ENCODE measurements at regions not wholly inside any gene's neighbourhood (a gene's known extent, or its start where the extent isn't known, plus 50 kb on each side); places are given as distances from the start of the nearest gene placed in this dataset.
A peak's percentile ranks its signal among the peaks of the same experiment; 100 is the strongest.

DNA sequence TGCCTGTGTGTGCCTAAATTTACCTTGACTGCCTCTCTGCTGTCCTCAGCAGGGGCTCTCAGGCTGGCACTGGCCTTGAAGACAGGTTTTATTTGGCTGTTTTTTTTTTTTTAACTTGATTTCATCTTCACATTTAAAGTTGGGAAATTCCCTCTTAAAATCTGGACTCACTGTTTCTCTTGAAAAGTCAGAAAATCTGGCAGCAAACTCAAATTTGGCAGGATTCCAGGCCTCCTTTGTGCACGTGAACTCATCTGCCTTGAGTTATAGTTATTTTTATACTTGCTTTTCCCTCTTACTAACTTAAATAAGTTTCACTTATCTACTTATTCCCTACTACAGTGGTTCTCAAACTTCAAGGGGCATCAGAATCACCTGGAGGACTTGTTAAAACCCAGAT, 118.4 kb upstream of the MAP3K1 start:
- peaks cover 54 to 77% (median 71%) of the 10 kb centered on the region in 3 donors for H3K4me1 Mint-ChIP-seq
- no peaks in the 10 kb centered on the region for H3K27me3 Mint-ChIP-seq
- H3K4me3 Mint-ChIP-seq = peak overlapping the region in 1 of 8 donors; percentile 32
- DNase-seq (no peak), ATAC-seq (ENCODE audit: low read depth in 2 of 2) (no peak)
- H3K9me3 Mint-ChIP-seq = peaks cover 0 to 2% (median 0%) of the 10 kb centered on the region in 7 donors
- peak overlapping the region in 5 of 6 donors; percentile 34 to 63 (median 45) for H3K27ac Mint-ChIP-seq
- peaks cover 0 to 5% of the 10 kb centered on the region in 2 donors for H3K36me3 Mint-ChIP-seq

DNA sequence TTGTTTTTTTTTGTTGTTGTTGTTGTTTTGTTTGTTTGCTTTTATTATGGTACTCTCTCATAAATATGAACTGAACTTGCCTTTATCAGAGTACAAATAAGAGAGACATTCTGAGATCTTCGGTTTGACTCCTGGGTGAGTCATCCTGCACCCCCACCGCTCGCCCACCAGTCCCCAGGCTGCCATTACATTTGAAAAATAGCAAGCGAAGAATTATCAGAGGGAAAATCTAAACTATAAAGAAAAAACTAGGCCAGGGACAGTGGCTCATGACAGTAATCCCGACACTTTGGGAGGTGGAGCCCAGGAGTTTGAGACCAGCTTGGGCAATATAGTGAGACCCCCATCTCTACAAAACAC, 122.1 kb upstream of the MAP3K1 start:
- Mint-ChIP-seq H3K4me3 (peak overlapping the region in 3 of 8 donors; percentile 16 to 75 (median 69)), H3K9me3 (peaks cover 0 to 2% (median 0%) of the 10 kb centered on the region in 7 donors), H3K4me1 (peaks cover 69 to 85% (median 83%) of the 10 kb centered on the region in 3 donors), H3K27ac (peak overlapping the region in 3 of 6 donors; percentile 15 to 95 (median 91)), H3K36me3 (peaks cover 0 to 7% of the 10 kb centered on the region in 2 donors), H3K27me3 (no peaks in the 10 kb centered on the region)
- no peak for ATAC-seq (ENCODE audit: low read depth in 2 of 2)
- DNase-seq = no peak

DNA sequence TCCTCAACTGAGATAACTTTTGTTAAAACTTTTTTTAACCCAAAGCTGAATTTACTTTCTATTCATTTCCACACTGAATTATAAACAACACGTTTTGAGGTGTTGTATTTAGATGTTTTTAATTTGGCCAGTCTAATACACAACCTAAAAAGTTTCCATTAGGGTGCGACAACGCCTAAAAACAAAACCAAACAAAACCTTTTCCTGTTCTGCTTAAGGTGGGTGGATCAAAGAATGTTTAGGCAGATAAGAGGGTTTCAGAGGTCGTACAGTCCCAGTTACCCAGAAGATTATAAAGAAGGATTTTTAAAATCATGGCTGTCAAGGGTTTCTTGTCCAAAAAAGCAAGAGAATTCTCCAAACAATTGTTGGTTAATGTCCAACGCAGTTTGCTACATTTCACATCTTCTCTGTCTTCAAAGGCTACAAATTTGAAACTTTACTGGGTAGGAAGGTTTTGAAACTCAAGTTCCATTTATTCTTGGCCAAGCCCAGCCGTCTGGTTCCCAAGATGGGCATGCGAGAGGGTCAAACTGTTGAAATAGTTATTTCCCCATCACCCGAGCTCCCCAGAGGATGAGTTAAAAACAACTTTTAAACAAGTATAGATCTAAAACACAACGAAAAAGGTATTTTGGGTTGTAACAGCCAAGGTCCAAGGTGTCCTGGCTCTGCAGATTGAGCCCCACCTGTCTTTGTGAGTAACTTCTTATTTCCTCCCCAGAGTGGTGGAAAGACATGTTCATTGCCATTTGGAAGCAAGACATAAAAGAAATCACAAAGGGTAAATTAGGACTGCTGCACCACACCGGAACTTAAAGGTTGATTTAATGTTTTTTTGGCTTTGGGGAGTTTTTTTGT, 122.8 kb upstream of the MAP3K1 start:
- peaks cover 75 to 90% (median 86%) of the 10 kb centered on the region in 3 donors for H3K4me1 Mint-ChIP-seq
- H3K4me3 Mint-ChIP-seq = peak overlapping the region in 6 of 8 donors; percentile 22 to 75 (median 56)
- ATAC-seq (ENCODE audit: low read depth in 2 of 2) = no peak
- H3K27ac Mint-ChIP-seq = peak overlapping the region; percentile 21 to 96 (median 88)
- H3K9me3 Mint-ChIP-seq = peaks cover 0 to 2% (median 0%) of the 10 kb centered on the region in 7 donors
- DNase-seq = no peak
- H3K27me3 Mint-ChIP-seq = no peaks in the 10 kb centered on the region
- H3K36me3 Mint-ChIP-seq = peaks cover 0 to 7% of the 10 kb centered on the region in 2 donors

DNA sequence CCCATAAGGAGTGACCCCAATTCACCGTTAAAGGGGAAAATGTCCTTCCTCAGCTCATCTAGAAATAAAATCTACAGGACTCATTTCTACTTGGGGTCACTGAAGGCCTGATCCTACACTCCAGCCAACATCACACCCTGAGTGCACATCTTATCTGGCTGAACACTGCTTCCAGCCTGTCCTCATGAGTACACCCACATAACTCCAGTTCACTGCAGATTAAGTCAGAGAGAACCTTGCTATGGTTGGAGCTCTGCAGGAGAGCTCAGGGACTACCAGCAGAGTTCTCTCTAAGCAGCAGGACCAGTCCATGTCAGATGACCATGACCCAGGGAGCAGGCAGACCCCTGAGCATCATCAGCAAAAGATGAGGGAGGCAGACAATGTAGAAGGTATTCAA, 126.9 kb upstream of the MAP3K1 start:
- H3K27me3 Mint-ChIP-seq = no peaks in the 10 kb centered on the region
- ATAC-seq (ENCODE audit: low read depth in 2 of 2) (no peak), DNase-seq (no peak)
- peak overlapping the region; percentile 58 to 97 (median 96) for H3K27ac Mint-ChIP-seq
- H3K4me3 Mint-ChIP-seq = peak overlapping the region in 6 of 8 donors; percentile 33 to 88 (median 62)
- H3K4me1 Mint-ChIP-seq = peaks cover 76 to 94% (median 85%) of the 10 kb centered on the region in 3 donors
- H3K9me3 Mint-ChIP-seq = peaks cover 0 to 5% (median 1%) of the 10 kb centered on the region in 7 donors
- peaks cover 0 to 7% of the 10 kb centered on the region in 2 donors for H3K36me3 Mint-ChIP-seq

DNA sequence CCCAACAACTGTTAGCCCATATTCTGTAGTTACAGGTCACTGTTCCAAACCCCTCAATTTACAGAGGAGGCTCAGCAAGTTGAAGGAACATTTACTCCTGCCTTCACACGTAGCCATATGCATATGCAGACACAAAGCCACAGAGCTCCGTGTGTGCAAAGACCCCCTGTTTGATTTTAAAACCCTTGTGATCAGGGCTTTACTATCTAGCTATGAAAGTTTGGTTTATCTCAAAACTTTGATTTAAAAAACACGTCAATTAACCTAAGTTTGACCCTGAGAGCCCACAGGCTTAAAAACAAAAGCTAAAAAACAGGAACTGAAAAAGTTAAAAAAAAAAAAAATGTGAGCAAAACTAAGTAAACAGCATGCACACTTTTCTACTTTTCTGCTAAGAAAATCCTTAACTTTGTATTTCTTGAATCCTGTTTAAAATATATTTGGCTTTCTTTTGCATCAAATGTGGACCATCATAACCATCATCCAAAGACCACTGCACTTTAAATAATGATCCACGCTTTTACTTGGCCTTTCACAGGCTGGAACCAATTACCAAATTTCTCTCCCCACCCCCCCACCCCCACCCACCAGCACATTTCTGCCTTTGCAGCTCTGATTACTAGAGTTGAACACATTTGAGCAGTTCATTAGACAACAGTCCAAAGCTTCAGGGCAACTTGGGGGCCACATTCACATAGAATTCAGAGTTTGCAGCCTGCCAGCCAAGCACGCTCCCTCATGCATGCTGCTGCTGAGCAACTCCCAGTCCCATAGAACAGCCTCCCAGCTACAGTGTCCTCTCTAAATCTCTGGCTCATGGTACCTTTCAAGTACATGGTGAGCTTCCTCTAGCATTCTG, 128.8 kb upstream of the MAP3K1 start:
- H3K9me3 Mint-ChIP-seq = peaks cover 0 to 5% (median 1%) of the 10 kb centered on the region in 7 donors
- peak overlapping the region; percentile 49 to 88 (median 68) for H3K4me3 Mint-ChIP-seq
- H3K4me1 Mint-ChIP-seq = peaks cover 69 to 96% (median 78%) of the 10 kb centered on the region in 3 donors
- no peaks in the 10 kb centered on the region for H3K36me3 Mint-ChIP-seq
- DNase-seq (peak; percentile 79), ATAC-seq (ENCODE audit: low read depth in 2 of 2) (peak; percentile 77)
- H3K27me3 Mint-ChIP-seq = no peaks in the 10 kb centered on the region
- peak overlapping the region; percentile 95 to 99 (median 97) for H3K27ac Mint-ChIP-seq

DNA sequence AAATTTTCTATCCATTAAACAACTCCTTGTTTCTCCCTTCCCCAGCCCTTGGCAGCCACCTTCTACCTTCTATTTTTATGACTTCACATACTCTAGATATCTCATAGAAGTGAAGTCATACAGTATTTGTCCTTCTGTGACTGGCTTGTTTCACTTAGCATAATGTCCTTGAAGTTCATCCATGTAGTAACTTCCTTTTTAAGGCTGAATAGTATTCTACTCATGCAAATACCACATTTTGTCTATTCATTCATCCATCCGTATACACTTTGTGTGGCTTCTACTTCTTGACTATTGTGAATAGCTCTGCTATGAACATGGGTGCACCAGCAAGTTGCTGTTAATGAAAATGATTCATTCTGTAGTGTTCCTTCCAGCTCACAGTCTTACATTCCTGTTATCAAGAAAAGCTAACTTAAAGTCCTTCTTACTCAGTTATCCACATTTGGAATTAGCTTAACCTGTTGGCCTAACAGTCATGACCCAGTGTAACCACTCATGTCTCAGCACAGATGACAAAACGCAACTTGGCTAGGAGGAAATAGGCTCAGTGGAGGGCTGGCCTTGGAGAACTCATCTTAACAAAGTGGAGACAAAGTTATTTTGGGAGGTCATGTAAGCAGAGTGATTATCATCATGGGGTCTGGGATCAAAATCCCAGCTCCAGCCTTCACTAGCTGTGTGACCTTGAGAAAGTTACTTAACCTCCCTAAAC, 129.7 kb upstream of the MAP3K1 start:
- ATAC-seq (ENCODE audit: low read depth in 2 of 2) = peak; percentile 12 to 22
- peak overlapping the region; percentile 1 to 75 (median 63) for H3K4me3 Mint-ChIP-seq

DNA sequence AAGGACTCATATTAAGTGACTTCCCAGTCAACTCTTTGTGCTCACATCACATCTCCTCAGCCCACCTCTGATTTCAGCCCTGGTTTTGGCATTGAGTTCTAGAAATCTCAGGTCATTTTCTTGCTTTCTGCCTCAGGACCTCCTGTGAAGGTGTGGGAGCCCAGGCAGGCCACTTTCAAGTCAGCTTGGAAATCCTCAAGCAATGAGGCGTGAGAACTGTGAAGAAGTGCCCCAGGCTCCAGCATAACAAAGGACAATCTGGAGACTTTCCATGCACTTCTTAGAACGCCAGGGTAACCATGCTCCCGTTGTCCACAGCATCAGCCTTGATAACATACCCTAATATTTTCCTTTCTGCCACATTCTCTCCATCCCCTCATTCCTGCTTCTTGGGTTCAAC, 131.2 kb upstream of the MAP3K1 start:
- Mint-ChIP-seq H3K36me3 (no peaks in the 10 kb centered on the region), H3K4me3 (peak overlapping the region in 5 of 8 donors; percentile 10 to 77 (median 47)), H3K27ac (peak overlapping the region; percentile 31 to 99 (median 85)), H3K4me1 (peaks cover 56 to 76% (median 63%) of the 10 kb centered on the region in 3 donors), H3K27me3 (no peaks in the 10 kb centered on the region), H3K9me3 (peaks cover 0 to 5% (median 1%) of the 10 kb centered on the region in 7 donors)
- ATAC-seq (ENCODE audit: low read depth in 2 of 2) (no peak), DNase-seq (no peak)

More for the DNA sequence above, 129.7 kb upstream of the MAP3K1 start:
- Mint-ChIP-seq H3K27me3 (no peaks in the 10 kb centered on the region), H3K9me3 (peaks cover 0 to 5% (median 1%) of the 10 kb centered on the region in 7 donors), H3K4me1 (peaks cover 64 to 91% (median 71%) of the 10 kb centered on the region in 3 donors), H3K36me3 (no peaks in the 10 kb centered on the region), H3K27ac (peak overlapping the region; percentile 95 to 99 (median 97))
- no peak for DNase-seq

DNA sequence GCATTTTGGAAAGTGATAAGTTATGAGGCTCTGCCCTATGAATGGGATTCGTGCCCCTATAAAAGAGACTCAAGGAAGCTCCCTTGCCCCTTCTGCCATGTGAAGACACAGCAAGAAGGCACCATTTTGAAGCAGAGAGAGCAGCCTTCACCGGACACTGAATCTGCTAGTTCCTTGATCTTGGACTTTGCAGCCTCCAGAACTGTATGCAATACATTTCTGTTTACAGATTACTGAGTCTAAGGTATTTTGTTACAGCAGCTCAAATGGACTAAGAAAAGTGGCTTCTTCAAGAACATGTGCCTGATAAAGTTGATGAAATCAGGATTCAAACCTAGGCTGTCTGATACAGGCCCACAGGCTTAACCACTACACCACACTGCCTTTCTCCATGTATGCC, 131.6 kb upstream of the MAP3K1 start:
- ATAC-seq (ENCODE audit: low read depth in 2 of 2) (no peak), DNase-seq (no peak)
- H3K9me3 Mint-ChIP-seq = peaks cover 0 to 5% (median 1%) of the 10 kb centered on the region in 7 donors
- peak overlapping the region in 4 of 6 donors; percentile 55 to 99 (median 90) for H3K27ac Mint-ChIP-seq
- no peaks in the 10 kb centered on the region for H3K36me3 Mint-ChIP-seq
- no peaks in the 10 kb centered on the region for H3K27me3 Mint-ChIP-seq
- H3K4me1 Mint-ChIP-seq = peaks cover 58 to 72% (median 65%) of the 10 kb centered on the region in 3 donors
- H3K4me3 Mint-ChIP-seq = peak overlapping the region in 3 of 8 donors; percentile 47 to 77 (median 75)

DNA sequence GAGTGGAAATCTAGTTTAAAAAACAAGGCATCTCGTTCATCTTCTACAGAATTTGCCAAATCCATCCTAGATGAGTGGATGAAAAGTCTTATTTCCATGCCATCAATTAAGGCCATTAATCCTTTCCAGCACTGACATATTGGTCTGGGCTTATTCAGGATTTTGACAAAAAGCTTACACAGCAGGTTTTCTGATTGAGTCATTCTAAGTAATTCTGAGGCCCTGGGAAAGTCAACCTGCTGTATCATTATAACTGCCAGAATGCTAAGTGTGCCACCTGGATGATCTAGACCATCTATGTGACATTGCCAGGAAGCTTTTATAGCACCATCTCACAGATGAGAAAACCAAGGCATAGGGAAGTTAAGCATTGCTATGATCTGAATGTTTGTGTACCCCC, 132.1 kb upstream of the MAP3K1 start:
- no peaks in the 10 kb centered on the region for H3K36me3 Mint-ChIP-seq
- no peak for DNase-seq
- H3K4me1 Mint-ChIP-seq = peaks cover 56 to 67% (median 60%) of the 10 kb centered on the region in 3 donors

DNA sequence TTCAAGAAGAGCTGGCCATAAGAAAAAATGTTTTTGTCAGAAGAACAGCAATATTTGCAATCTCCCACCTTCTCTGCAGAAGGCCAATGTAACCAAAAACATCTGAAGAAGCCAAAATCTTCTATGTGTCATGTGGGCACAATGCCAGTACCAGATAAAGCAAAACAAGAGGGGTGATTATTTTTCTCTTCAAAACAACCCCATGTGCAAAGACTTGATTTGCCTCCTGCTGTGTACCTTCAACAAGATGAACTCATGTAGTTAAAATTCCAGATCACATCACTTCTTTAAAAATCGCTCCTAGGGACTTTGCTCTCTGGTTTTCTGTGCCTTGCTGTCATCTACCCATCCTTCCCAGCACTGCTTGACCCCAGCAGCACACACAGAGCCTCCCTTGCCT, 134.0 kb upstream of the MAP3K1 start:
- no peaks in the 10 kb centered on the region for H3K27me3 Mint-ChIP-seq
- peak overlapping the region; percentile 39 to 92 (median 60) for H3K27ac Mint-ChIP-seq
- peaks cover 44 to 55% (median 48%) of the 10 kb centered on the region in 3 donors for H3K4me1 Mint-ChIP-seq
- H3K9me3 Mint-ChIP-seq = peaks cover 0 to 5% (median 1%) of the 10 kb centered on the region in 7 donors
- DNase-seq (no peak), ATAC-seq (ENCODE audit: low read depth in 2 of 2) (no peak)
- no peak overlapping the region for H3K4me3 Mint-ChIP-seq
- H3K36me3 Mint-ChIP-seq = no peaks in the 10 kb centered on the region

More for the DNA sequence above, 132.1 kb upstream of the MAP3K1 start:
- no peaks in the 10 kb centered on the region for H3K27me3 Mint-ChIP-seq
- no peak for ATAC-seq (ENCODE audit: low read depth in 2 of 2)
- H3K27ac Mint-ChIP-seq = peak overlapping the region in 4 of 6 donors; percentile 55 to 99 (median 82)
- H3K9me3 Mint-ChIP-seq = peaks cover 0 to 5% (median 1%) of the 10 kb centered on the region in 7 donors
- peak overlapping the region in 1 of 8 donors; percentile 24 for H3K4me3 Mint-ChIP-seq

DNA sequence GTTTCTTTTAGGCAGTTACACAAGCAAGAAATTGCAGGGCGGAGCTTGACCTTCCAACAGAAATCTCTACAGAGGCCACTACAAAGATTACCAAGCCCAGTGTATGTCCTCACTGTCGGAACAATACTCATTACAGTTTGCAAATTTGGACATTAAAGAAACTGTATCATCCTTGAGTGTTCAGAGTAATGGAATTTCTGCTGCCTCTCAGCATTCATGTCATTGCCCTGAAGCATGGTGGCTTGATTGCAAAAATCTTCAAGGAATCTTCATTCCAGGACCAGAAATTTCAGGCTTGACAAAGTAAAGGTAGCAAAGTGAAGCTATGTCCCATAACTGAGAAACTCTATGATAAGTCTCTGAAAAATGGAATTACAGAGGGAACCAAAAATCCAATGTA, 134.6 kb upstream of the MAP3K1 start:
- Mint-ChIP-seq H3K36me3 (no peaks in the 10 kb centered on the region), H3K4me3 (no peak overlapping the region), H3K9me3 (peaks cover 0 to 5% (median 1%) of the 10 kb centered on the region in 7 donors), H3K27me3 (no peaks in the 10 kb centered on the region), H3K4me1 (peaks cover 41 to 54% (median 45%) of the 10 kb centered on the region in 3 donors), H3K27ac (no peak overlapping the region)
- ATAC-seq (ENCODE audit: low read depth in 2 of 2) (no peak), DNase-seq (no peak)

DNA sequence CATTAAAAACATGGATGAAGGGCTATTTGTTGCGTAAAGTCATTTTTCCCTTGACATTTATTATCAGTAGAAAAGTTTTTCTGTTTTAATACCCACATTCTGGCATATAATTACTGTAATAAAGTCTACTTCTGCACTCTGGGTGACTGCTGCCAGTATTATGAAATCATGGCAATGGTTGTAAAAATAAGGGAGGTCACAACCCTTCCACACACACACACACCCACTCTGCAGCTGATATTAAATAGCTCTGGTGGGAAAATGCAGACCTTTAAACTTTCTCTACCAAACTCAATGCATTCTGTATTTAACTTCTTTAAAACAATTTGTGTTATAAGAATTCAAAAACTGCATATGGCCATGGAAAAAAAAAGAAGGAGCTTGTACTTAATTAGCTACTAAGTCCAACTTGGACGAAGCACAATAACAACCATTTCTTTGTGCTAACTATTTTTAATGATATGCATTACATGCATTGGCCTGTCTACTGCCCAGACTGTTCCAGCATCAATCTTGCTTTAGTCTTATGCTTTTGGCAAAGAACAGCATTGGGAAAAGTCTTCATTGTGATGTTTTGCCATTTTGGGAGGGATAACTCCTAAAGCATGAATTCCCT, 137.6 kb upstream of the MAP3K1 start:
- Mint-ChIP-seq H3K4me1 (peaks cover 39 to 48% (median 45%) of the 10 kb centered on the region in 3 donors), H3K9me3 (peaks cover 0 to 9% (median 4%) of the 10 kb centered on the region in 7 donors), H3K27me3 (no peaks in the 10 kb centered on the region), H3K4me3 (no peak overlapping the region), H3K36me3 (peaks cover 11% of the 10 kb centered on the region in 2 donors), H3K27ac (peak overlapping the region in 2 of 6 donors; percentile 32 to 35)
- no peak for DNase-seq
- ATAC-seq (ENCODE audit: low read depth in 2 of 2) = no peak
